Smooth muscle cell (in vitro differentiated cells): ENCODE measurements at regions not wholly inside any gene's neighbourhood (a gene's known extent, or its start where the extent isn't known, plus 50 kb on each side); places are given as distances from the start of the nearest gene placed in this dataset.

Experiments used
- DNase-seq: peaks from one replicate; lab custom pipeline; 2025; ENCODE audit not compliant: unreplicated experiment; lab: John Stamatoyannopoulos, UW
- H2AFZ ChIP-seq: fragments of 200-600 bp; sonication (generic); 2 replicates; pipeline ENCODE4 v1.6.0; 2016; ENCODE audit warnings: antibody characterized with exemption, low read depth, mild to moderate bottlenecking
- H3F3A ChIP-seq: fragments of 200-600 bp; sonication (generic); 2 replicates; pipeline ENCODE4 v1.6.0; 2017; ENCODE audit warnings: antibody characterized with exemption, low read depth
- H3K27ac ChIP-seq: fragments of 200-600 bp; sonication (generic); 2 replicates; pipeline ENCODE4 v1.5.1; 2016; ENCODE audit warnings: low read depth, mild to moderate bottlenecking
- H3K27me3 ChIP-seq: fragments of 200-600 bp; sonication (generic); 2 replicates; pipeline ENCODE4 v1.6.1; 2016; ENCODE audit warnings: low read depth, mild to moderate bottlenecking
- H3K36me3 ChIP-seq: fragments of 200-600 bp; sonication (generic); 2 replicates; pipeline ENCODE4 v1.5.1; 2016; ENCODE audit warnings: low read depth
- H3K4me1 ChIP-seq: fragments of 200-600 bp; sonication (generic); 2 replicates; pipeline ENCODE4 v1.5.1; 2016; ENCODE audit warnings: low read depth
- H3K4me2 ChIP-seq: fragments of 200-600 bp; sonication (generic); 2 replicates; pipeline ENCODE4 v1.6.0; 2016; ENCODE audit warnings: mild to moderate bottlenecking
- H3K4me3 ChIP-seq: fragments of 200-600 bp; sonication (generic); 2 replicates; pipeline ENCODE4 v1.5.1; 2016; ENCODE audit warnings: mild to moderate bottlenecking
- H3K79me2 ChIP-seq: fragments of 200-600 bp; sonication (generic); 2 replicates; pipeline ENCODE4 v1.6.0; 2016; ENCODE audit warnings: low read depth, mild to moderate bottlenecking
- H3K9ac ChIP-seq: fragments of 200-600 bp; sonication (generic); 2 replicates; pipeline ENCODE4 v1.6.0; 2016; ENCODE audit warnings: low read depth
- H3K9me3 ChIP-seq: fragments of 200-600 bp; sonication (generic); replicated peaks from 2 replicates; pipeline ENCODE4 v1.5.1; 2016; ENCODE audit warnings: low read depth
- H4K20me1 ChIP-seq: fragments of 200-600 bp; sonication (generic); 2 replicates; pipeline ENCODE4 v1.6.0; 2016; ENCODE audit warnings: low read depth
- WGBS: methylation state at CpG from one replicate; pipeline ENCODE4 v1.1.7; 2016; ENCODE audit warnings: low lambda C conversion rate; 5-methylcytosine and 5-hydroxymethylcytosine counted together
- TF ChIP-seq, protein P1 (sequence below): fragments of 200-600 bp; sonication (generic); IDR thresholded peaks from 2 replicates; pipeline ENCODE4 v1.5.1; 2017; ENCODE audit warnings: borderline replicate concordance, mild to moderate bottlenecking, antibody characterized with exemption; ENCODE audit not compliant: insufficient read depth, poor library complexity, severe bottlenecking

DNA sequence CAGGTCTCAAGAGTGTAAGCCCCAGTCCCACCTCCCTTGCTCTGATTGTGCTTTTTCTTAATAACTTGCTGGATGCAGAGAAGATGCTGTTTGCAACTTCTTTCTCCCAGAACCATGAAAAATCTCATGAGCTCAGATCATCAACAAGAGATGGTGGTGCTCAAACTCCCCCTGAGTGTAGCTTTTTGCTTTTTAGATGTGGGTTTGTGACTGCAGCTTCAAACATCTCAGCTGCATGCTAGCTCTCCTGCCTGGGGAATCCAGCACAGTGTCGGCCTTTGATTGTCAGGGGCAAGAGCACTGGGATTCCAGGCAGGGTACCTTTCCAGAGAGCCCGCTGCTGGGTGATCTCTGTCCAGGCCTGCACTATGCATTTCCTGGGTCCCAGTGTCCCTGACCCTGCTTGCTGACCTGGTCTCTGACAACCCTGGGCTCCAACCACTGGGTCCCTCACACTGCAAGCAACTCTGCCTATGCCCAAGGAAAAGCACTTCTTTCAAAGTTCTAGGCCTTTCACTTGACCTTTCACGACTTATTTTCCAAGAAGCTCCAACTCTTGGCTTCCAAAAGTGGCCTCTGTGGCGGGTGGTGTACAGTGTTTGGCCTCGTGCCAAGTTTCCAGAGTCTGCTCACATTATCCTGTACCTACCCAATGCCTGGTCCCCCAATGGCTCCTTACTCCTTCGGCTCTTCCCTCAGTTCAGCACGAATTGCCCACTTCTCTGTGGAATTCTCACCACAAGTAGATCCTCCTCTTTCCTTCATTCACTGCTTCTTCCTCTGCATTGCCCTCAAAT, 69.7 kb upstream of the LY86 start:
- 53% methylated on average over 7 of the region's 7 CpGs for WGBS

DNA sequence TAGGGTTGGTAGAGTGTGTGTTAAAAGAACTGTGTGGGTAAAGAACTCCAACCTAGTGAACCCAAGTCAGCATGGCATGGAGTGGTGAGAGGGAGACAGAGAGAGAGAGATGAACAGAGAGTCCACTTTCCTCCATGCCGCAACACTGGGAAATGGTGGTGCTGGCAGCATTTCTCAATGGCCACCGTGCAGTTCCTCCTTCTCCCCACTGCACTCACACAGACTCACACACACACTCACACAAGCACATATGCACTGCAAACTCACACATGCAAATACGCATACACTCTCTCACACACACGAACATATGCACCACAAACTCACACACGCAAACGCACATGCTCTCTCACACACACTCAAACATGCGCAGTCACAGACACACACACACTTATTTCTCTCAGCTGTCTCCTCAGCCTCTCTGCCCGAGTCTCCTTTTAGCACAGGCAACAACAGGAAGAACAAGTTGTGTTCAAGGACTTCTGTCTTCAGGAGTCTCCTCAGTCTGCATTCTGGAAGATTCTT, 66.5 kb upstream of the LY86 start:
- no peak overlapping the region for H3K4me2 ChIP-seq
- H3K27me3 ChIP-seq = peaks cover 11% of the 10 kb centered on the region
- H3K36me3 ChIP-seq = no peaks in the 10 kb centered on the region
- H3K27ac ChIP-seq = no peak overlapping the region
- no peak for DNase-seq
- no peak overlapping the region for H3K9ac ChIP-seq
- no peak overlapping the region for H3K4me3 ChIP-seq
- H4K20me1 ChIP-seq = no peaks in the 10 kb centered on the region
- no peaks in the 10 kb centered on the region for H3K79me2 ChIP-seq
- H2AFZ ChIP-seq = no peak overlapping the region
- WGBS = 84% methylated on average over 7 of the region's 8 CpGs
- H3F3A ChIP-seq = no peaks in the 10 kb centered on the region
- no peaks in the 10 kb centered on the region for H3K4me1 ChIP-seq
- TF ChIP-seq, protein P1, sequence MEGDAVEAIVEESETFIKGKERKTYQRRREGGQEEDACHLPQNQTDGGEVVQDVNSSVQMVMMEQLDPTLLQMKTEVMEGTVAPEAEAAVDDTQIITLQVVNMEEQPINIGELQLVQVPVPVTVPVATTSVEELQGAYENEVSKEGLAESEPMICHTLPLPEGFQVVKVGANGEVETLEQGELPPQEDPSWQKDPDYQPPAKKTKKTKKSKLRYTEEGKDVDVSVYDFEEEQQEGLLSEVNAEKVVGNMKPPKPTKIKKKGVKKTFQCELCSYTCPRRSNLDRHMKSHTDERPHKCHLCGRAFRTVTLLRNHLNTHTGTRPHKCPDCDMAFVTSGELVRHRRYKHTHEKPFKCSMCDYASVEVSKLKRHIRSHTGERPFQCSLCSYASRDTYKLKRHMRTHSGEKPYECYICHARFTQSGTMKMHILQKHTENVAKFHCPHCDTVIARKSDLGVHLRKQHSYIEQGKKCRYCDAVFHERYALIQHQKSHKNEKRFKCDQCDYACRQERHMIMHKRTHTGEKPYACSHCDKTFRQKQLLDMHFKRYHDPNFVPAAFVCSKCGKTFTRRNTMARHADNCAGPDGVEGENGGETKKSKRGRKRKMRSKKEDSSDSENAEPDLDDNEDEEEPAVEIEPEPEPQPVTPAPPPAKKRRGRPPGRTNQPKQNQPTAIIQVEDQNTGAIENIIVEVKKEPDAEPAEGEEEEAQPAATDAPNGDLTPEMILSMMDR = no peak
- no peaks in the 10 kb centered on the region for H3K9me3 ChIP-seq

More for the DNA sequence above, 69.7 kb upstream of the LY86 start:
- H3K4me1 ChIP-seq = no peaks in the 10 kb centered on the region
- no peaks in the 10 kb centered on the region for H3K79me2 ChIP-seq
- no peak overlapping the region for H3K4me3 ChIP-seq
- no peaks in the 10 kb centered on the region for H3F3A ChIP-seq
- H3K27ac ChIP-seq = no peak overlapping the region
- H4K20me1 ChIP-seq = no peaks in the 10 kb centered on the region
- no peak overlapping the region for H3K9ac ChIP-seq
- no peak for DNase-seq
- H2AFZ ChIP-seq = no peak overlapping the region
- TF ChIP-seq, protein P1 = no peak
- H3K27me3 ChIP-seq = peaks cover 11% of the 10 kb centered on the region
- H3K9me3 ChIP-seq = no peaks in the 10 kb centered on the region
- H3K36me3 ChIP-seq = no peaks in the 10 kb centered on the region
- no peak overlapping the region for H3K4me2 ChIP-seq

DNA sequence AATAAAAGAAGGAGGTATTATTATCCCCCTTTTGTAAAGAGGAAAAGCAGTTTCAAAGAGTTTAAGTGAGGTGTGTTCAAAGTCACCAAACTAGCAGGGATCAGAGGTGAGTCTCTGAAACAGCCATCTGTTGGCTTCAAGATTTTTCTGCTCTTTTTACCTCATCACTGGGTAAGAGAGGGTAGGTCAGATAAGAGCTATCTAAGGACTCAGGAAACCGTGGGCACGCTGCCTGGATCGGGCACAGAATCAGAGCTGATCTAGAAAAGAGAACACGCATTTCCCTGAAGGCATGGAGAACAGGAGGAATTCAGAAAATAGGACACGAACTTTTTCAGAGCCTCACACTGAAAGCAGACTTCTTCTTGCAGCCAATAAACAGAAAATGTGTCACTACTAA, 65.8 kb upstream of the LY86 start:
- Histone ChIP-seq H3K4me3 (no peak overlapping the region), H3K79me2 (no peaks in the 10 kb centered on the region), H3F3A (no peaks in the 10 kb centered on the region), H2AFZ (no peak overlapping the region), H4K20me1 (no peaks in the 10 kb centered on the region), H3K36me3 (no peaks in the 10 kb centered on the region), H3K4me1 (no peaks in the 10 kb centered on the region), H3K27ac (no peak overlapping the region), H3K4me2 (no peak overlapping the region), H3K9ac (no peak overlapping the region), H3K9me3 (no peaks in the 10 kb centered on the region), H3K27me3 (peaks cover 11% of the 10 kb centered on the region)
- DNase-seq = no peak
- TF ChIP-seq, protein P1 = no peak
- 88% methylated on average over 5 of the region's 5 CpGs for WGBS

DNA sequence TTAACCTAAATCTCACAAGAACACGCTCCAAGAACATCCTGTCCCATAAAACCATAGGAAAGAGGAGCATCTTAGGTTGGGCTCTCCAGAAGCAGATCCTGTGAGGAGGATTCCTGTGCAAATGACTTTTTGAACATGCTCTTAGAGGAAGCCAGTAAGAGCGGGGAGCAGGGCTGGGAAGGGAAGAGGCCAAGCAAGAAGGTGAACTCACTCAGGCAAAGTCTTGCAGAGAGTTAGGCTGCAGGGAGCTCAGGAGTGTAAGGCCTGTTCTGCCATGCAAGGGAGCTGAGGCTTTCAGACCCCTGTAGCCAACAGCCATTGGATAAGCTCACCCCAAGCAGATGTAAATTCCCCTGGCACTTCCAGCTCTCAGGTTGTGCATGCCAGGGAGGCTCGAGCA, 63.6 kb upstream of the LY86 start:
- no peak overlapping the region for H3K9ac ChIP-seq
- no peaks in the 10 kb centered on the region for H3K4me1 ChIP-seq
- WGBS = 88% methylated on average over 3 of the region's 3 CpGs
- H3F3A ChIP-seq = no peaks in the 10 kb centered on the region
- H3K4me2 ChIP-seq = no peak overlapping the region
- DNase-seq = no peak
- no peaks in the 10 kb centered on the region for H4K20me1 ChIP-seq
- TF ChIP-seq, protein P1 = no peak
- H2AFZ ChIP-seq = no peak overlapping the region
- no peak overlapping the region for H3K4me3 ChIP-seq
- no peaks in the 10 kb centered on the region for H3K36me3 ChIP-seq
- H3K9me3 ChIP-seq = no peaks in the 10 kb centered on the region
- no peak overlapping the region for H3K27ac ChIP-seq
- no peaks in the 10 kb centered on the region for H3K79me2 ChIP-seq
- H3K27me3 ChIP-seq = peaks cover 11% of the 10 kb centered on the region
